K562 (cell line): ENCODE measurements at regions not wholly inside any gene's neighbourhood (a gene's known extent, or its start where the extent isn't known, plus 50 kb on each side); places are given as distances from the start of the nearest gene placed in this dataset.

Experiments used
- ATF7 ChIP-seq: fragments of 450-650 bp; IDR thresholded peaks from 2 replicates; pipeline ENCODE4 v1.7.1; 2014; ENCODE audit warnings: mild to moderate bottlenecking, moderate library complexity
- COPS2 ChIP-seq: fragments of 450-650 bp; conservative IDR thresholded peaks from 2 replicates; pipeline ENCODE4 v1.6.1; 2016; ENCODE audit warnings: mild to moderate bottlenecking, moderate library complexity
- CSDE1 ChIP-seq, 2 experiments: fragments of 450-650 bp; IDR thresholded peaks; 2 replicates each; pipeline ENCODE4 v1.6.1; 2016; ENCODE audit warnings: mild to moderate bottlenecking in 1 of 2
- E2F8 ChIP-seq: fragments of 450-650 bp; IDR thresholded peaks from 2 replicates; pipeline ENCODE4 v1.7.1; 2018; ENCODE audit warnings: mild to moderate bottlenecking, low read depth; ENCODE audit not compliant: partially characterized antibody
- EGR1 ChIP-seq: fragments of 450-650 bp; conservative IDR thresholded peaks from 2 replicates; pipeline ENCODE4 v1.6.1; 2017; ENCODE audit warnings: mild to moderate bottlenecking
- HDAC2 ChIP-seq: fragments of 450-650 bp; IDR thresholded peaks from 2 replicates; pipeline ENCODE4 v1.6.1; 2016; ENCODE audit warnings: mild to moderate bottlenecking
- IRF2 ChIP-seq: sonication (generic); formaldehyde crosslinking; IDR thresholded peaks from 2 replicates; pipeline ENCODE4 v1.8.1; 2022; ENCODE audit warnings: mild to moderate bottlenecking, missing genetic modification reagents
- JUNB ChIP-seq: fragments of 450-650 bp; formaldehyde crosslinking; conservative IDR thresholded peaks from 2 replicates; pipeline ENCODE4 v1.4.0; 2020; ENCODE audit warnings: mild to moderate bottlenecking
- KLF16 ChIP-seq: IDR thresholded peaks from 2 replicates; pipeline ENCODE4 v1.6.1; 2016; ENCODE audit warnings: antibody characterized with exemption
- MAFG ChIP-seq: fragments of 450-650 bp; conservative IDR thresholded peaks from 2 replicates; pipeline ENCODE4 v1.6.1; 2016; ENCODE audit warnings: missing genetic modification characterization, missing compliant biosample characterization
- NFIX ChIP-seq: fragments of 250-450 bp; sonication (Bioruptor Pico); IDR thresholded peaks from 2 replicates; pipeline ENCODE4 v1.4.0; 2020; ENCODE audit warnings: low read depth, mild to moderate bottlenecking, moderate library complexity
- PCBP1 ChIP-seq: fragments of 200-400 bp; formaldehyde crosslinking; IDR thresholded peaks from 2 replicates; pipeline ENCODE4 v1.6.1; 2018; ENCODE audit warnings: mild to moderate bottlenecking, low read depth, low read length; ENCODE audit not compliant: poor library complexity, severe bottlenecking
- RBFOX2 ChIP-seq: fragments of 200-400 bp; formaldehyde crosslinking; IDR thresholded peaks from 2 replicates; pipeline ENCODE4 v1.6.1; 2017; ENCODE audit warnings: low read depth, mild to moderate bottlenecking, low read length, moderate library complexity
- RNF2 ChIP-seq: sonication (generic); IDR thresholded peaks from 2 replicates; pipeline ENCODE4 v1.6.1; 2016
- TRIM28 ChIP-seq: fragments of 450-650 bp; IDR thresholded peaks from 2 replicates; pipeline ENCODE4 v1.6.1; 2017
- U2AF1 ChIP-seq: fragments of 200-400 bp; formaldehyde crosslinking; optimal IDR thresholded peaks from 2 replicates; pipeline ENCODE3; 2017; ENCODE audit warnings: mild to moderate bottlenecking, low read depth, low read length, moderate library complexity
- XRCC4 ChIP-seq: IDR thresholded peaks from one replicate; pipeline ENCODE4 v1.6.1; 2011; ENCODE audit not compliant: insufficient read depth, insufficient read length; ENCODE audit errors: extremely low read depth
- ZBED1 ChIP-seq: IDR thresholded peaks from 2 replicates; pipeline ENCODE4 v1.6.1; 2014
- ZNF324 ChIP-seq: fragments of 250-450 bp; sonication (Bioruptor Pico); IDR thresholded peaks from 2 replicates; pipeline ENCODE4 v1.4.0; 2020; ENCODE audit warnings: mild to moderate bottlenecking
- ZNF717 ChIP-seq: fragments of 250-450 bp; sonication (Bioruptor Pico); IDR thresholded peaks from 2 replicates; pipeline ENCODE4 v1.5.0; 2021
- TF ChIP-seq, protein P1 (sequence below), 2 experiments: IDR thresholded peaks in 1 of 2; conservative IDR thresholded peaks in 1 of 2; 2 replicates each; pipeline ENCODE4 v1.6.1; 2016; ENCODE audit warnings: low read depth in 2 of 2, mild to moderate bottlenecking in 1 of 2, missing compliant biosample characterization in 1 of 2, missing genetic modification characterization in 1 of 2, moderate library complexity in 1 of 2
- TF ChIP-seq, protein P2 (sequence below), 2 experiments: fragments of 450-650 bp in 1 of 2; sonication (generic) in 1 of 2; formaldehyde crosslinking; conservative IDR thresholded peaks; 2 replicates each; pipeline versions ENCODE4 v1.4.0 to v1.8.1; 2020 to 2022; ENCODE audit warnings: mild to moderate bottlenecking in 1 of 2, missing genetic modification reagents in 1 of 2
- TF ChIP-seq, protein P3 (sequence below): fragments of 200-800 bp; sonication (Bioruptor generic); IDR thresholded peaks from 2 replicates; pipeline ENCODE4 v1.6.1; 2017; ENCODE audit warnings: missing genetic modification characterization, missing compliant biosample characterization

DNA sequence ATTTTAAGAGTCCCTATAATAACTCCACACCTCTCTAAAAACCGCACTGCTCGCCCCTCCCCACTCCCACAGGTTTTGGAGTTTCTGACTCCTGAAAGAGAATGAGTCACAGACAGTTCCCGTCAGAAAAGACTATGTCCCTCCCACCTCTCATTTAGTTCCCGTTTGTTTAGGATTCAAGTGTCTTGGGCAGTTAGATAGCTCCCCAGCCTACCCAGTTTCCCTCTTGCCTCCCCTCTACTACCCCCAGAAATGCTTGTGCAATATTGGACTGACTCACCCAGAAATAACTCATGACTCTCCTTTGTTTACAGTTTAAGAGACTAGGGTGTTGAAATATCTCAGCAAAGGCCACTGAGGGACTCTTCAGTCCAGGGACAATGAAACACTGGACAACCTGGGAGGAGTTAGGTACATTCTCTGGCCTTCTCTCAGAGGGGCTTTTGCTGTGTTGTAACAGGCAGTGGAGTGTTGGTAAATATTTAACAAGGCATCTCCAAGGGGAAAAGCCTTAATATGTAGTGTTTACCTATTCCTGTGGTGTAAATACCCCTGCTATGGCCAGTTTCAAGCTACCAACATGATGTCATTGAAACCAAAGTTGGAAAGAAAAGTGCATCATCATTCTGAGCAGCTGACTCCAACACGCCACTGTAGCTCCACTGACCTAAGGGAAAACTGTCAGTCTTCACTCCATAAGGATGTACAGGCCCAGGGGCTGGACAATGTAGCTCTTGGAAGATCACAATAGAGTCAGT is 96.1 kb upstream of the CHD2 start (continued):
- TF ChIP-seq E2F8, result no peak
- TF ChIP-seq, protein P1, sequence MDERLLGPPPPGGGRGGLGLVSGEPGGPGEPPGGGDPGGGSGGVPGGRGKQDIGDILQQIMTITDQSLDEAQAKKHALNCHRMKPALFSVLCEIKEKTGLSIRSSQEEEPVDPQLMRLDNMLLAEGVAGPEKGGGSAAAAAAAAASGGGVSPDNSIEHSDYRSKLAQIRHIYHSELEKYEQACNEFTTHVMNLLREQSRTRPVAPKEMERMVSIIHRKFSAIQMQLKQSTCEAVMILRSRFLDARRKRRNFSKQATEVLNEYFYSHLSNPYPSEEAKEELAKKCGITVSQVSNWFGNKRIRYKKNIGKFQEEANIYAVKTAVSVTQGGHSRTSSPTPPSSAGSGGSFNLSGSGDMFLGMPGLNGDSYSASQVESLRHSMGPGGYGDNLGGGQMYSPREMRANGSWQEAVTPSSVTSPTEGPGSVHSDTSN (CRISPR knock-in tag; IDR thresholded peaks at IDR 0.05; ENCODE audit: low read depth), result no peak
- TF ChIP-seq, protein P1 (tag; conservative IDR thresholded peaks at IDR 0.05; ENCODE audit: low read depth), result peak; percentile 92
- TF ChIP-seq, protein P2, sequence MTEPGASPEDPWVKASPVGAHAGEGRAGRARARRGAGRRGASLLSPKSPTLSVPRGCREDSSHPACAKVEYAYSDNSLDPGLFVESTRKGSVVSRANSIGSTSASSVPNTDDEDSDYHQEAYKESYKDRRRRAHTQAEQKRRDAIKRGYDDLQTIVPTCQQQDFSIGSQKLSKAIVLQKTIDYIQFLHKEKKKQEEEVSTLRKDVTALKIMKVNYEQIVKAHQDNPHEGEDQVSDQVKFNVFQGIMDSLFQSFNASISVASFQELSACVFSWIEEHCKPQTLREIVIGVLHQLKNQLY (CRISPR knock-in tag; conservative IDR thresholded peaks at IDR 0.05), result no peak
- peak; percentile 84; the same call in 1 of the 2 replicates for TF ChIP-seq HDAC2
- peak; percentile 94 for TF ChIP-seq MAFG (tag)
- no peak for TF ChIP-seq IRF2 (CRISPR knock-in tag)
- no peak for TF ChIP-seq U2AF1
- no peak for TF ChIP-seq ZBED1
- no peak for TF ChIP-seq XRCC4
- no peak for TF ChIP-seq CSDE1 (IDR thresholded peaks at IDR 0.05)
- no peak for TF ChIP-seq ZNF717
- TF ChIP-seq JUNB (CRISPR knock-in tag), result peak; percentile 17; the same call in 1 of the 2 replicates
- no peak for TF ChIP-seq PCBP1
- peak; percentile 48; the same call in 1 of the 2 replicates for TF ChIP-seq KLF16
- peak; percentile 41; the same call in 1 of the 2 replicates for TF ChIP-seq RBFOX2
- TF ChIP-seq, protein P3, sequence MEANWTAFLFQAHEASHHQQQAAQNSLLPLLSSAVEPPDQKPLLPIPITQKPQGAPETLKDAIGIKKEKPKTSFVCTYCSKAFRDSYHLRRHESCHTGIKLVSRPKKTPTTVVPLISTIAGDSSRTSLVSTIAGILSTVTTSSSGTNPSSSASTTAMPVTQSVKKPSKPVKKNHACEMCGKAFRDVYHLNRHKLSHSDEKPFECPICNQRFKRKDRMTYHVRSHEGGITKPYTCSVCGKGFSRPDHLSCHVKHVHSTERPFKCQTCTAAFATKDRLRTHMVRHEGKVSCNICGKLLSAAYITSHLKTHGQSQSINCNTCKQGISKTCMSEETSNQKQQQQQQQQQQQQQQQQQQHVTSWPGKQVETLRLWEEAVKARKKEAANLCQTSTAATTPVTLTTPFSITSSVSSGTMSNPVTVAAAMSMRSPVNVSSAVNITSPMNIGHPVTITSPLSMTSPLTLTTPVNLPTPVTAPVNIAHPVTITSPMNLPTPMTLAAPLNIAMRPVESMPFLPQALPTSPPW (CRISPR knock-in tag), result peak; percentile 95
- peak; percentile 99 for TF ChIP-seq ATF7
- TF ChIP-seq COPS2, result no peak
- TF ChIP-seq EGR1, result peak; percentile 83
- peak; percentile 92 for TF ChIP-seq RNF2
- no peak for TF ChIP-seq ZNF324 (CRISPR knock-in tag)
- no peak for TF ChIP-seq NFIX (CRISPR knock-in tag)
- TF ChIP-seq TRIM28, result no peak
